Mesodermal cell (in vitro differentiated cells): ENCODE measurements at regions not wholly inside any gene's neighbourhood (a gene's known extent, or its start where the extent isn't known, plus 50 kb on each side); places are given as distances from the start of the nearest gene placed in this dataset.
"Not testable (repeated sequence)": the region's sequence is repeated elsewhere in the genome, so short reads cannot be mapped to it uniquely, and the experiment has no call there.

Experiments
- H3K27ac ChIP-seq: 2 replicates; pipeline ENCODE4 v1.7.0; 2013; ENCODE audit warnings: mild to moderate bottlenecking, low read depth, low read length, moderate library complexity; ENCODE audit not compliant: severe bottlenecking
- H3K36me3 ChIP-seq: 2 replicates; pipeline ENCODE4 v1.7.1; 2013; ENCODE audit warnings: mild to moderate bottlenecking, low read length, moderate library complexity; ENCODE audit not compliant: control insufficient read depth, insufficient read depth
- H3K4me1 ChIP-seq: one replicate; pipeline ENCODE4 v1.7.1; 2013; ENCODE audit warnings: mild to moderate bottlenecking, low read length; ENCODE audit not compliant: insufficient read depth, control insufficient read depth, poor library complexity, severe bottlenecking
- H3K4me3 ChIP-seq: 2 replicates; pipeline ENCODE4 v1.7.0; 2013; ENCODE audit warnings: low read length, control low read depth, mild to moderate bottlenecking; ENCODE audit not compliant: insufficient read depth, poor library complexity, severe bottlenecking; ENCODE audit errors: extremely low read depth
- H3K9me3 ChIP-seq: 2 replicates; pipeline ENCODE4 v1.7.1; 2013; ENCODE audit warnings: mild to moderate bottlenecking, low read length, moderate library complexity; ENCODE audit not compliant: control insufficient read depth
- WGBS, 2 experiments: methylation state at CpG; one replicate each; pipeline ENCODE4 v1.1.5; 2013; ENCODE audit warnings: missing lambda C conversion rate in 2 of 2; ENCODE audit not compliant: insufficient coverage in 2 of 2; 5-methylcytosine and 5-hydroxymethylcytosine counted together

- no peak overlapping the region for H3K27ac ChIP-seq
- H3K4me1 ChIP-seq: no peaks in the 10 kb centered on the region
- 100% methylated on average over 1 of the region's 1 CpG; no CpG with 5 or more reads in 1 of the 2 experiments for WGBS, 2 experiments
- no peaks in the 10 kb centered on the region for H3K9me3 ChIP-seq
- no peaks in the 10 kb centered on the region for H3K36me3 ChIP-seq
- no peak overlapping the region for H3K4me3 ChIP-seq
Observed at GRCh38 chr5:159663986-159664385, 252.3 kb upstream of the ADRA1B start.

GRCh38 chr5:159667286-159667685 lies 249.0 kb upstream of the ADRA1B start:
- 50 to 82% methylated on average over 1 of the region's 2 CpGs for WGBS, 2 experiments
- Histone ChIP-seq H3K9me3 (no peaks in the 10 kb centered on the region), H3K36me3 (no peaks in the 10 kb centered on the region), H3K27ac (no peak overlapping the region), H3K4me3 (no peak overlapping the region), H3K4me1 (no peaks in the 10 kb centered on the region)

GRCh38 chr5:159668556-159668955 lies 247.7 kb upstream of the ADRA1B start:
- Histone ChIP-seq H3K4me3 (no peak overlapping the region), H3K27ac (no peak overlapping the region), H3K9me3 (no peaks in the 10 kb centered on the region), H3K4me1 (no peaks in the 10 kb centered on the region), H3K36me3 (no peaks in the 10 kb centered on the region)
- 77 to 81% methylated on average over 2 of the region's 3 CpGs for WGBS, 2 experiments

DNA sequence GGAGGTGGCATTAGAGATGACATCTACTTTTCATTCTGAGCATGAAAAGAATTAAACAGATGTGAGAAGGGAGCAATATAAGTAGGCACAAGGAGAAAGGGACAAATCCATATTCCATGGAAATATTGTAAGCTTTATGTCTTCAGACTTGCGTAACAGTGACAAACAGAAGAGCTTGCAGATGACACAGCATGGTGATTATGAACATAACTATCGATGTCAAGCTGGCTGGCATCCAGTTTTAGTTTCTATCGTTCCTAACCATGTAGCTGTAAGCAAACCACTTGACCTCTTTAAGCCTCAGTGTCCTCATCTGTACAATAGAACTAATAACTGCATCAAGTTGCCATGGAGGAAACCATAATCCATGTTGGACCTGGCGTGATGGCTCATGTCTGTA lies 246.7 kb upstream of the ADRA1B start:
- H3K9me3 ChIP-seq: no peaks in the 10 kb centered on the region
- H3K4me3 ChIP-seq: no peak overlapping the region
- H3K27ac ChIP-seq: no peak overlapping the region
- H3K4me1 ChIP-seq: no peaks in the 10 kb centered on the region
- H3K36me3 ChIP-seq: no peaks in the 10 kb centered on the region
- 90 to 91% methylated on average over 4 of the region's 4 CpGs for WGBS, 2 experiments

DNA sequence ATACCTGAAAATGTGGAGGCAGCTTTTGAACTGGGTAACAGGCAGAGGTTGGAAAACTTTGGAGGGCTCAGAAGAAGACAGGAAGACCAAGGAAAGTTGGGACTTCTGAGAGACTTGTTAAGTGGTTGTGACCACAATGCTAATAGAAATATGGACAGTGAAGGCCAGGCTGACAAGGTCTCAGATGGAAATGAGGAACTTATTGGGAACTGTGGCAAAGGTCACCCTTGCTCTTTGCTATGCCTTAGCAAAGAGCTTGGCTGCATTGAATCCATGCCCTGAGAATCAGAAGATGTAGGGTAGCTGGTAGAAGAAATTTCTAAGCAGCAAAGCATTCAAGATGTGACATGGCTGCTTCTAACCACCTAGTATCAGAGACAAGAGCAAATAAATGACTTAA lies 244.4 kb upstream of the ADRA1B start:
- Histone ChIP-seq H3K9me3 (no peaks in the 10 kb centered on the region), H3K36me3 (no peaks in the 10 kb centered on the region), H3K4me3 (no peak overlapping the region), H3K4me1 (no peaks in the 10 kb centered on the region), H3K27ac (no peak overlapping the region)

- WGBS, 2 experiments: 80 to 100% methylated on average over 1 of the region's 2 CpGs
- H3K36me3 ChIP-seq: no peaks in the 10 kb centered on the region
- H3K4me3 ChIP-seq: no peak overlapping the region
- H3K27ac ChIP-seq: no peak overlapping the region
- H3K4me1 ChIP-seq: no peaks in the 10 kb centered on the region
- no peaks in the 10 kb centered on the region for H3K9me3 ChIP-seq
Observed at GRCh38 chr5:159673538-159673937, 242.7 kb upstream of the ADRA1B start.

DNA sequence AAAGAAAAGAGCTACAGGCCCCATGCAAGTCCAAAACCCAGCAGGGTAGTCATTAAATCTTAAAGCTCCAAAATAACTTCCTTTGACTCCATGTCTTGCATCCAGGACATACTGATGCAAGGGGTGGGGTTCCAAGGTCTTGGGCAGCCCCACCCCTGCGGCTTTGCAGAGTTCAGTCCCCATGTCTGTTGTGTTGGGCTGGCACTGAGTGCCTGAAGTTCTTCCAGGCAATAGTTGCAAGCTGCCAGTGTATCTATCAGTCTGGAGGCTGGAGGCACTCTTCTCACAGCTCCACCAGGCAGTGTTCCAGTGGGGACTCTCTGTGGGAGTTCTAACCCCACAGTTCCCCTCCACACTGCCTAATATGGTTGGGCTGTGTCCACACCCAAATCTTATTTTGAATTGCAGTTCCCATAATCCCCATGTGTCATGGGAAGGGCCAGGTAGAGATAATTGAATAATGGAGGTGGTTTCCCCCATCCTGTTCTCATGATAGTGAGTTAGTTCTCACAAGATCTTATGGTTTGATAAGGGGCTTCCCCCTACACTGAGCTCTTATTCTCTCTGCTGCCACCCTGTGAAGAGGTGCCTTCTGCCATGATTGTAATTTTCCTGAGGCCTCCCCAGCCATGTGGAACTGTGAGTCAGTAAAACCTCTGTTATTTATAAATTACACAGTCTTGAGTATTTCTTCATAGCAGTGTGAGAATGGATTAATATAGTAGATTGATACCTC lies 237.5 kb upstream of the ADRA1B start:
- Histone ChIP-seq H3K4me1 (no peaks in the 10 kb centered on the region), H3K4me3 (no peak overlapping the region), H3K36me3 (no peaks in the 10 kb centered on the region), H3K27ac (no peak overlapping the region), H3K9me3 (peaks cover 17% of the 10 kb centered on the region)
- WGBS, 2 experiments: 33 to 71% methylated on average over 1 of the region's 1 CpG

- peaks cover 17% of the 10 kb centered on the region for H3K9me3 ChIP-seq
- no peaks in the 10 kb centered on the region for H3K4me1 ChIP-seq
- 54 to 73% methylated on average over 3 of the region's 3 CpGs for WGBS, 2 experiments
- H3K36me3 ChIP-seq: no peaks in the 10 kb centered on the region
- H3K4me3 ChIP-seq: no peak overlapping the region
- no peak overlapping the region for H3K27ac ChIP-seq
Observed at GRCh38 chr5:159680095-159680494, 236.2 kb upstream of the ADRA1B start.

DNA sequence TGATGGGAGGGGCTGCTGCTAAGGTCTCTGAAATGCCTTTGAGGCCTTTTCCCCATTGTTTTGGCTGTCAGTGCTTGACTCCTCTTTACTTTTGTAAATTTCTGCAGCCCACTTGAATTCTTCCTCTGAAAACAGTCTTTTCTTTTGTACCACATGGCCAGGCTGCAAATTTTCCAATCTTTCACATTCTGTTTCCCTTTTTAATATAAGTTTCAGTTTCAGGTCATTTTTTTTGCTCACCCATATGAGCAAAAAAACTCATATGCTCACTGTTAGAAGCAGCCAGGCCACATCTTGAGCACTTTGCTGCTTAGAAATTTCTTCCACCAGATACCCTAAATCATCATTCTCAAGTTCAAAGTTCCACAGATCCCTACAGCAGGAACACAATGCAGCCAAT lies 234.6 kb upstream of the ADRA1B start:
- H3K9me3 ChIP-seq: peaks cover 17% of the 10 kb centered on the region
- no peak overlapping the region for H3K27ac ChIP-seq

GRCh38 chr5:159682623-159683022 lies 233.7 kb upstream of the ADRA1B start:
- H3K4me3 ChIP-seq: no peak overlapping the region
- peaks cover 17% of the 10 kb centered on the region for H3K9me3 ChIP-seq
- WGBS, 2 experiments: 75% methylated on average over 1 of the region's 2 CpGs; no CpG with 5 or more reads in 1 of the 2 experiments
- H3K27ac ChIP-seq: no peak overlapping the region
- H3K4me1 ChIP-seq: no peaks in the 10 kb centered on the region
- H3K36me3 ChIP-seq: no peaks in the 10 kb centered on the region

More for the DNA sequence above, 234.6 kb upstream of the ADRA1B start:
- no peaks in the 10 kb centered on the region for H3K36me3 ChIP-seq
- no peak overlapping the region for H3K4me3 ChIP-seq
- no peaks in the 10 kb centered on the region for H3K4me1 ChIP-seq

DNA sequence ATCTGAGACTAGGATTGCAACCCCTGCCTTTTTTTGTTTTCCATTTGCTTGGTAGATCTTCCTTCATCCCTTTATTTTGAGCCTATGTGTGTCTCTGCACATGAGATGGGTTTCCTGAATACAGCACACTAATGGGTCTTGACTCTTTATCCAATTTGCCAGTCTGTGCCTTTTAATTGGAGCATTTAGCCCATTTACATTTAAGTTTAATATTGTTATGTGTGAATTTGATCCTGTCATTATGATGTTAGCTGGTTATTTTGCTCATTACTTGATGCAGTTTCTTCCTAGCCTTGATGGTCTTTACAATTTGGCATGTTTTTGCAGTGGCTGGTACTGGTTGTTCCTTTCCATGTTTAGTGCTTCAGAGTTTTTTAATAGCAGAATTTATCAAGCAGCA lies 228.4 kb upstream of the ADRA1B start:
- not testable (repeated sequence) for H3K9me3 ChIP-seq, H3K27ac ChIP-seq, H3K4me3 ChIP-seq, H3K36me3 ChIP-seq, H3K4me1 ChIP-seq
